Lower leg skin (tissue), 3 donors: ENCODE measurements at regions not wholly inside any gene's neighbourhood (a gene's known extent, or its start where the extent isn't known, plus 50 kb on each side); places are given as distances from the start of the nearest gene placed in this dataset.

Experiments used
- CTCF ChIP-seq, 3 donors: fragments of 450-650 bp; IDR thresholded peaks; one replicate each; pipeline ENCODE4 v1.5.1; 2016; ENCODE audit warnings: antibody characterized with exemption in 3 of 3, mild to moderate bottlenecking in 3 of 3, moderate library complexity in 2 of 3
- POLR2A ChIP-seq, 2 donors: fragments of 450-650 bp; IDR thresholded peaks; one replicate each; pipeline ENCODE4 v1.6.1; 2016 to 2017; ENCODE audit warnings: antibody characterized with exemption in 2 of 2, mild to moderate bottlenecking in 1 of 2, moderate library complexity in 1 of 2

- TF ChIP-seq CTCF (IDR thresholded peaks at IDR 0.05) = no peak
- no peak for TF ChIP-seq POLR2A (IDR thresholded peaks at IDR 0.05)
Measured at GRCh38 chr2:22628221-22628620, 756.8 kb upstream of the KLHL29 start.
